RWPE2 (cell line): ENCODE measurements at regions not wholly inside any gene's neighbourhood (a gene's known extent, or its start where the extent isn't known, plus 50 kb on each side); places are given as distances from the start of the nearest gene placed in this dataset.

ENCODE experiments used
- ATAC-seq: fragments of 200-7000 bp; cut with Tn5 transposase; 3 replicates; pipeline ENCODE4 v1.9.1; 2021; ENCODE audit warnings: low read depth
- DNase-seq: peaks from one replicate; pipeline ENCODE4 v3.0.0-alpha.2; 2020; ENCODE audit warnings: low spot score
- H3K27ac ChIP-seq: fragments of 450-650 bp; 2 replicates; pipeline ENCODE4 v1.5.1; 2017; ENCODE audit warnings: mild to moderate bottlenecking; ENCODE audit not compliant: poor library complexity, severe bottlenecking
- H3K27me3 ChIP-seq: fragments of 250-450 bp; sonication (Bioruptor Pico); 2 replicates; pipeline ENCODE4 v1.5.1; 2021; ENCODE audit warnings: mild to moderate bottlenecking, moderate library complexity; ENCODE audit not compliant: insufficient read depth, poor library complexity, severe bottlenecking
- H3K36me3 ChIP-seq: fragments of 250-450 bp; sonication (Bioruptor Pico); 2 replicates; pipeline ENCODE4 v1.5.1; 2020; ENCODE audit warnings: low read depth, mild to moderate bottlenecking, moderate library complexity
- H3K4me1 ChIP-seq: fragments of 250-450 bp; sonication (Bioruptor Pico); 2 replicates; pipeline ENCODE4 v1.5.1; 2021; ENCODE audit warnings: mild to moderate bottlenecking, moderate library complexity; ENCODE audit not compliant: insufficient read depth, poor library complexity, severe bottlenecking
- H3K4me3 ChIP-seq: fragments of 250-450 bp; sonication (Bioruptor Pico); 2 replicates; pipeline ENCODE4 v1.5.1; 2021; ENCODE audit warnings: mild to moderate bottlenecking, moderate library complexity; ENCODE audit not compliant: severe bottlenecking
- H3K9me3 ChIP-seq: fragments of 250-450 bp; sonication (Bioruptor Pico); 2 replicates; pipeline ENCODE4 v1.5.1; 2021; ENCODE audit warnings: mild to moderate bottlenecking, moderate library complexity; ENCODE audit not compliant: severe bottlenecking
- TF ChIP-seq, protein P1 (sequence below): fragments of 450-650 bp; IDR thresholded peaks from one replicate; pipeline ENCODE4 v1.5.1; 2017; ENCODE audit warnings: mild to moderate bottlenecking, moderate library complexity; ENCODE audit not compliant: poor library complexity, severe bottlenecking

DNA sequence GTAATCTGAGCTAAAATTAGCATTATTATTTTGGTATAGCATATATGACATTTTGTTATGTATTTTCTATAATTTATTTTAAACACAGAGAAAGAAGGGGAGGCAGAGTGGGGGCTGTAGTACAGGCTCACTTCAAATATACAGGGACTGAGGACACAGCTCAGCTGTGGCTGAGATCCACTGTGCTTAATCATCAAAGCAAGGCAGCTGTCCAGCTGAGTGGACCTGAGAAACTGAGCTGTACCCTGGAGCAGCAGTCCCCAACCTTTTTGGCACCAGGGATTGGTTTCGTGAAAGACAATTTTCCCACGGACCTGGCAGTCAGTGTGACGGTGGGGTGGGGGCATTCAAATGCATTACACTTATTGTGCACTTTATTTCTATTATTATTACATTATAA lies 687.2 kb downstream of the RNF144A start:
- TF ChIP-seq, protein P1, sequence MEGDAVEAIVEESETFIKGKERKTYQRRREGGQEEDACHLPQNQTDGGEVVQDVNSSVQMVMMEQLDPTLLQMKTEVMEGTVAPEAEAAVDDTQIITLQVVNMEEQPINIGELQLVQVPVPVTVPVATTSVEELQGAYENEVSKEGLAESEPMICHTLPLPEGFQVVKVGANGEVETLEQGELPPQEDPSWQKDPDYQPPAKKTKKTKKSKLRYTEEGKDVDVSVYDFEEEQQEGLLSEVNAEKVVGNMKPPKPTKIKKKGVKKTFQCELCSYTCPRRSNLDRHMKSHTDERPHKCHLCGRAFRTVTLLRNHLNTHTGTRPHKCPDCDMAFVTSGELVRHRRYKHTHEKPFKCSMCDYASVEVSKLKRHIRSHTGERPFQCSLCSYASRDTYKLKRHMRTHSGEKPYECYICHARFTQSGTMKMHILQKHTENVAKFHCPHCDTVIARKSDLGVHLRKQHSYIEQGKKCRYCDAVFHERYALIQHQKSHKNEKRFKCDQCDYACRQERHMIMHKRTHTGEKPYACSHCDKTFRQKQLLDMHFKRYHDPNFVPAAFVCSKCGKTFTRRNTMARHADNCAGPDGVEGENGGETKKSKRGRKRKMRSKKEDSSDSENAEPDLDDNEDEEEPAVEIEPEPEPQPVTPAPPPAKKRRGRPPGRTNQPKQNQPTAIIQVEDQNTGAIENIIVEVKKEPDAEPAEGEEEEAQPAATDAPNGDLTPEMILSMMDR = no peak

GRCh38 chr2:7607441-7608173 lies 690.4 kb downstream of the RNF144A start:
- Histone ChIP-seq H3K4me3 (no peak overlapping the region), H3K9me3 (no peaks in the 10 kb centered on the region), H3K4me1 (no peaks in the 10 kb centered on the region), H3K27ac (no peak overlapping the region), H3K27me3 (no peaks in the 10 kb centered on the region), H3K36me3 (no peaks in the 10 kb centered on the region)
- ATAC-seq (no peak), DNase-seq (no peak)
- TF ChIP-seq, protein P1 = no peak

More for the DNA sequence above, 687.2 kb downstream of the RNF144A start:
- no peaks in the 10 kb centered on the region for H3K36me3 ChIP-seq
- H3K4me3 ChIP-seq = no peak overlapping the region
- no peak overlapping the region for H3K27ac ChIP-seq
- no peaks in the 10 kb centered on the region for H3K9me3 ChIP-seq
- no peaks in the 10 kb centered on the region for H3K27me3 ChIP-seq
- ATAC-seq (no peak), DNase-seq (no peak)
- no peaks in the 10 kb centered on the region for H3K4me1 ChIP-seq

DNA sequence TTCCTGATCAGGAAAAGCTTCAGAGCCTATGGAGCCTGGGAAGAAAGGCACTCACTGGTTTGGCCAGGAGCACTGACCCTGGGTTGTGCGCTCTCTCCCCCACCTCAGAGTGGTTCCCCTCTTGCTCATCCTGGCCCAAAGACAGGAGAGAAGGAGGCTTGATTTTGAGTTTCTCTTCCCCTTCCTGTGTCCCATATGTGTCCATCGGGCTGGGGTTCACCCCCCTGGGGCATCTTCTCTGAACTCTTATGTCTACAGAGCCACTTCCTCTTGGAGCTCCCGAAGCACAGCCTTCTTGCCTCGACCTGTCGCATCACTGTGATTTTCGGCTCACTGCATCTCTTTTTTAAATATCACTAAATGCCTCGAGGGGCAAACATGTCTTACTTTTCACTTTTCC lies 692.3 kb downstream of the RNF144A start:
- Histone ChIP-seq H3K36me3 (no peaks in the 10 kb centered on the region), H3K27me3 (no peaks in the 10 kb centered on the region), H3K4me3 (no peak overlapping the region), H3K27ac (no peak overlapping the region), H3K9me3 (no peaks in the 10 kb centered on the region), H3K4me1 (peaks cover 3% of the 10 kb centered on the region)
- no peak for DNase-seq
- ATAC-seq = no peak
- TF ChIP-seq, protein P1 = no peak

GRCh38 chr2:7609974-7610373 lies 692.8 kb downstream of the RNF144A start:
- DNase-seq = no peak
- no peak for ATAC-seq

DNA sequence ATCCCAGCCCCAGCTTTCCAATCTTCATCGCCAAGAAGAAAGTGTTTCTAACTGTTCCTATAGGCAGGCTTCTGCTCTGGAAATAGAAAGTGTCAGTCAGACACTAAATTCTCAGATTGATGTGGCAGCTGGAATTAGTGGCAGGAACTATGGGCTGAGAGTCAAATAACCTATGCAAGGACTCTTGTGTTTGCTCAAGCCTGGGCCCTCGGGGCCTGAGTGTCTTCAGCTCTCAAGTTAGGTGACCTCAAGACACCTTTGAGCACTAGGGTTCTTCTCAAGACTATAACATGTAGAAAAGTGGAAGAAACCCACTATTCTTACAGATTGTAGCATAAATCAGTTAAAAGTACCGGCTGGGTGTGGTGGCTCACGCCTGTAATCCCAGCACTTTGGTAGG lies 694.5 kb downstream of the RNF144A start:
- DNase-seq (no peak), ATAC-seq (no peak)
- no peaks in the 10 kb centered on the region for H3K36me3 ChIP-seq
- H3K9me3 ChIP-seq = no peaks in the 10 kb centered on the region
- TF ChIP-seq, protein P1 = no peak
- no peak overlapping the region for H3K4me3 ChIP-seq
- no peaks in the 10 kb centered on the region for H3K27me3 ChIP-seq
- H3K4me1 ChIP-seq = peaks cover 3% of the 10 kb centered on the region
- no peak overlapping the region for H3K27ac ChIP-seq

More at GRCh38 chr2:7609974-7610373, 692.8 kb downstream of the RNF144A start:
- no peak overlapping the region for H3K4me3 ChIP-seq
- H3K4me1 ChIP-seq = peaks cover 3% of the 10 kb centered on the region
- H3K27me3 ChIP-seq = no peaks in the 10 kb centered on the region
- H3K27ac ChIP-seq = no peak overlapping the region
- TF ChIP-seq, protein P1 = no peak
- H3K36me3 ChIP-seq = no peaks in the 10 kb centered on the region
- H3K9me3 ChIP-seq = no peaks in the 10 kb centered on the region
